ENCODE measurements at regions not wholly inside any gene's neighbourhood (a gene's known extent, or its start where the extent isn't known, plus 50 kb on each side); places are given as distances from the start of the nearest gene placed in this dataset.
"Not testable (repeated sequence)": the region's sequence is repeated elsewhere in the genome, so short reads cannot be mapped to it uniquely, and the experiment has no call there.

DNA sequence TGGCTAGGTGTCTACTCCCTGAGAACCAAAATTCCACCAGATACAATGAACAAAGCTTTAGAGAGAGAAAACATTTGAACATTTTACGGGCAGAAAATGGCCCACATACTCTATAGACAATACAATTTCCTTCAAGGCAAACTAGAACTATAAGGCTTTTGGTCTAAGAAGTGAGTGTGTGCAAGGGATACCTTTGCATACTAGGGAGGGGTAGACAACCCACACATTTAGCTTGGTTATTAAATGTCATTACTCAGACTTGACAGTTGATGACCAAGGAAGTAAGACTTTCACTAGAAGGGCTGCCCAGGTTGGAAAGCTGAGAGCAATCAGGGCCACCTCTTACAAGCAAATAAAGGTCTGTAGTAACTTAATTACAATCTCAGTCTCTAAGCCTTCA lies 64.0 kb upstream of the PLEKHM1 start:
- DNase-seq, result not testable (repeated sequence)

GRCh38 chr17:45558821-45559220 lies 68.3 kb upstream of the PLEKHM1 start:
- not testable (repeated sequence) for DNase-seq

DNA sequence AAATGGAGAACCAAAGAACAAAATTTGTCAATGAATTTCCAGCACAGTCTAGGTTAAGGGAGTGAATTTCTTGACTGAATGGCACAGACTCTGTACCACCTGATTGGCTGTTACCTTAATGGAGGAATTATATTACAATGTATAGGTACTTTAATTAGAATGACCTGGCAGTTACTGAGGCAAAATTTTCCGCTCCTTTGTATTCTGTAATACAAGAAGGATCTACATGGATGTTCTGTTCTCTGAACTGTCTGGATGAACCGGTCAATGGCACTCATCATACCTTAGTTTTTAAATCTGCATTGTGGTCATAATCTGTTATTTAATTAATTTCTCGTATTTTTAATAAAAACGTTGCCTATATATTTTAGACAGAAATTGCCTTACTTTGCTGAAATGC lies 72.3 kb upstream of the PLEKHM1 start:
- not testable (repeated sequence) for DNase-seq

GRCh38 chr17:45563283-45563682 lies 72.8 kb upstream of the PLEKHM1 start:
- DNase-seq, result not testable (repeated sequence)

DNA sequence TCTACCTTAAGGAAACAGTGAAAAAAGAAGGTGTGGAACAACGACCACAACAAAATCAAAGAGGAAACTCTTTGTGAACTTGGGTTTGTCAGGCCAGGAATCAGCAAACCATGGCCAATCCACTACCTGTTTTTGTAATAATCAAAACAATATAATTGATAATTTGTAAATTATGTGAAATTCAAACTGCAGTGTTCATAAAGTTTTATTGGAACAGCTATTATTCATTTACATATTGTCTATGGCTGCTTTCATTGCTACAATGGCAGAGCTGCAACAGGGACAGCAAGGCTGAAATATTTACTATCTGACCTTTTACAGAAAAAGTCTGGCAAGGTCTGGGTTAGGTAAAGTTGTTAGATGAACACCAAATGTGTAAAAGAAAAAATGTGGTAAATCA lies 77.8 kb upstream of the PLEKHM1 start:
- not testable (repeated sequence) for DNase-seq

DNA sequence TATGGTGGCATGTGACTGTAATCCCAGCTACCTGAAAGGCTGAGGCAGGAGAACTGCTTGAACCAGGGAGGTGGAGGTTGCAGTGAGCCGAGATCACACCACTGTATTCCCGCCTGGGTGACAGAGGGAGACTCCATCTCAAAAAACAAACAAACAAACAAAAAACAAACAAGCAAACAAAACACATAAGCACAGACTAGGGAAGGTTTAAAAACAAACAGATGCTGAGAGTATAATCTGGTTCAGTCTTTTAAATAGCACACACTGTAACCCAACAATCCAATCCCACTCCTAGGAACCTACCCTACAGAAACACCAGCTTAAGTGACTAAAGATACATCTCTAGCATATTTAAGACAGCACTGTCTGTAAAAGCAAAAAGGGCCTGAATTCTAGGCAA lies 82.8 kb upstream of the PLEKHM1 start:
- not testable (repeated sequence) for DNase-seq

GRCh38 chr17:45573924-45574770 lies 83.6 kb upstream of the PLEKHM1 start:
- DNase-seq, result no peak

DNA sequence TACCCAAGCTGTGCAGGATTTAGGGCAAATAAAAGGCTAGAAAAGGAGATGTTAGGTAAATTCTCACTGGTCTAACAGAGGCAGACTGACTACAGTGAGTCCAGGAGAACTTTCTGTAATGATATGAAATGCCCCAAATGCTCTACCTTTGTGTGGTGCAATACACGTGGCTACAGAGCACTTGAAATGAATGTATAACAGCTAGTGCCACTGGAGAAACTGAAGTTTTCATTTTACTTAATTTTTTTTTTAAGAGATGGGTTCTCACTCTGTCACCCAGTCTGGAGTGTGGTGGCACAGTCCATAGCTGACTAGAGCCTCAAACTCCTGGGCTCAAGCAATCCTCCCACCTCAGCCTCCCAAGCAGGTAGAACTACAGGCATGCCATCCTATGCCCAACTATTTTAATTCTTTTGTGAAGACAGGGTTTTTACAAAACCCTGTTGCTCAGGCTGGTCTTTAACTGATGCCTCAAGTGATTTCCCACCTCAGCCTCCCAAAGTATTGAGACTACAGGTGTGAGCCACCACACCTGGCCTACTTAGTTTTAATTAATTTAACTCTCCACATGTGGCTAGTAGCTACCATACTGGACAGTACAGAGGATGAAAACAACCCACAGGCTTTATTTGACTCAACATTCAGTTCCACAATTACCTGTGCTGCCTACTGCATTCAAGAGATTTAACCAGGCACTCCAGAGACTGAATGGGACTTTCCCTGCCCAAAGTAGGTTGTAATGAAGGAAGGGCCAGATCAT lies 84.8 kb upstream of the PLEKHM1 start:
- DNase-seq, result no peak

- DNase-seq, result not testable (repeated sequence)
Observed at GRCh38 chr17:45576527-45577307, 86.2 kb upstream of the PLEKHM1 start.

GRCh38 chr17:45577571-45578279 lies 87.2 kb upstream of the PLEKHM1 start:
- DNase-seq, result no peak

DNA sequence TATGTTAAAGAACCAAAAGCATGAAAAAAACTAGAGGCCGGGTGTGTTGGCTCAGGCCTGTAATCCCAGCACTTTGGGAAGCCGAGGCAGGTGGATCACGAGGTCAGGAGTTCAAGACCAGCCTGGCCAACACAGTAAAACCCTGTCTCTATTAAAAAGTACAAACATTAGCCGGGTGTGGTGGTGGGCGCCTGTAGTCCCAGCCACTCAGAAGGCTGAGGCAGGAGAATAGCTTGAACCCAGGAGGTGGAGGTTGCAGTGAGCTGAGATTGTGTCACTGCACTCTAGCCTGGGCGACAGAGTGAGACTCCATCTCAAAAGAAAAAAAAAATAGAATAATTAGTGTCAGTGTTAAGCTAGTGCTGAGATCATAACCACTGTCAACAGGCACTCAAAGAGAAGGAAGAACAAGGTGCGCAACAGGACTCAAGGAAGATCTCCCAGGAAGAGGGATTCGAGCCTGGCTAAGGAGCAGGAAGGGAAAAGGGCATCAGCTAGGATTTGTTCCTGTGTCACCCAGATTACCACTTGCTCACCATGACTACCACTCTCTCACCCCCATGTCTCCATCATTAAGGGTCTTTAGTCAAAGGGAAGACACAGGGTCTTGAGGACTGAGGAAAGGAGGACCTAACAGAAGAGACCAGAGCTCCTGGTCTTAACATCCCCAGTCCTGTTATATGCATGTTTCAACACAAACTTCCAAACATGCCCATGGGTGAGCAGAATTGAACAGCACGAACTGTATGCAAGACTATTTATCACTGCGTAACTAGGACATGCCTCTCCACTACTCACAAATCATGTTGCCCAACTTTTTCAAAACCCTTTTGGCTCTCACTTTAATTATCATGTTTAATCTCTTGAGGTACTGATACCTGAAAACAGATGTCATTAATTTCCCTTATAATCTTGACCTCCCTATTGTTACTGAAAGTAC lies 88.3 kb upstream of the PLEKHM1 start:
- DNase-seq, result no peak

DNA sequence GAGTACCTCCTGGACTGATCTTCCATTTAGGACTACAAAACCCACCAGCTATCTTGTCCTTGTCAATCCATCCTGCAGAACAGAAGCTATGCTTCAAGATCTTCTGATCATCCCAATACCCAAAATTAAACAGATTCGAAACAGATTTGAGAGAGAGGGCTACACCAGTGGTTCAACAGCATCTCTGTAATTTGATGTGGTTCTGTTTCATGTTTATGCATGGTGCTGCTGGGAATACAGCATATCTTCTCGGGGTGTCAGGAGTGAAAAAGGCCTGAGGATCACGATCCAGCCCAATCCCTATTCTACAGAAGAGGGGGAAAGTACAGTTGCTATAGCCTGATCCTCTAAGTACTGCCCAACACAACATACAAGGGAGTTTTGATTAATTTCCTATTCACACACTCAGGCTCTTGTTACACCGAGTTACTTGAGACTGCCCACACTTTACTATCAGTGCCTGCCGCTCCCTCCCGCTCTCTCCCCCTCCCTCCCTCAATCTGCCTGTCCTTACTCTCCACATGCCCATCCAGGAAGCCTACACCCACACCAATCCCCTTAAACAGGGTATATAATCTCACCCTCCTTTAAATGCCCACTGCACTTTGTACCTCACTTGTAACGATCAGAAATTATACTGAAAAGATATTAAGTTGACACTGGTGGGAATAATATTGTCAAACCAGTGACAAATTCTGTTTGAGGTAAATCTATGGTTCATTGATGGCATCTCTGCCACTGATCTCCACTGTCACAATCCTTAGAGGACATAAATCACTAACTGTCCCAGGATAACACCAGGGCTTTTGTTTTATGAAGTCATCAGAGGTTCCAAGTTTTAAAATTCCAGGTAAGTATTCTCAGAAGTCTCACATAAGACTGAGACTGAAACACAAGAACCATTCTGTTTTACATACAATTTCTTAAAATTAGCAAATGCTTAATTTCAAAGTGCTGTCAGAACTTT lies 89.3 kb upstream of the PLEKHM1 start:
- no peak for DNase-seq

- no peak for DNase-seq
Observed at GRCh38 chr17:45580924-45581323, 90.4 kb upstream of the PLEKHM1 start.

- DNase-seq, result no peak
Observed at GRCh38 chr17:45581860-45582259, 91.3 kb upstream of the PLEKHM1 start.

DNA sequence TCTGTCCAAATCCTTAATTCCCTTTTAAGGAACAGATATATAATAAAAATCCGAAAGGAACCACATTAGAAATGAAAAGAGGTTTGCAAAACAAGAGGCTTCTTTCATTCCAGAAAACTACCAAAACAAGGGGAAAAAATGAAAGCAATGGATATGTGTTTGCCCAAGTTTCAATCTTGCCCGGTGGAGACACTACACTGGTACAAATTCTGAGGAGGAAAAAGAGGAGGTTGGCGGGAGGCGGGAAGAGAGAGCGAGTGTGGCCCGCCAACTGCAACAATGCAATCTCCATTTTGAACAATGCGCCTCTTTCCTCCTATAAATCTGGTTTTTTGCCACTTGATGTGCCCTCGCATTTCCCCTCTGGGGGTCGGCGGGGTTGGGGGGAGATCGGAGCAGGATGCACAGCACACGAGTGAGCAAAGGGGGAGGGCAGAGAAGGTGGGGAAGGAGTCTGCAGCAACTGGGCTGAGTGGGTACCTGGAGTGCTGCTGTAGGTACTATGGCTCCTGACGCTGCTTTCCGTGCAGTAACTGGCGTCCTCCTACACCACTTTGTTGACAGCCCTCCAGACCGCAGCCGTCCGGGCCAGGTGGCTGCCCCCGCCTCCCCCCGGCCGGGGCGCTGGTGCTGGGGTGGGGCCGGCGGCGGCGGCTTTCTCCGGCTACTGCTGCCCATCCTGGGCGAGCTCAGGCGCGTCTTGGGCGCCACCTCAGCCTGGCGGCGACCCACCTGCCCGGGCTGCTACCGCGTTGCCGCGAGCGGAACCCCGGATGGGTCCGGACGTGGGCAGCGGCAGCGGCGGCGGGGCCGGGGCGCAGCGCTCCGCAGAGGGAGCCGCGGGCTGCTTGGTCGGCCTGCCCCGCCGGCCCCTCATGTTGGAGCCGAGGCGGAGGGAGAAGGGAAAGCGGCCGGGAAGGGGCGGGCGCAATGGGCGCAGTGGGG lies 93.8 kb upstream of the PLEKHM1 start:
- no peak for DNase-seq

GRCh38 chr17:45585037-45585733 lies 94.7 kb upstream of the PLEKHM1 start:
- not testable (repeated sequence) for DNase-seq

DNA sequence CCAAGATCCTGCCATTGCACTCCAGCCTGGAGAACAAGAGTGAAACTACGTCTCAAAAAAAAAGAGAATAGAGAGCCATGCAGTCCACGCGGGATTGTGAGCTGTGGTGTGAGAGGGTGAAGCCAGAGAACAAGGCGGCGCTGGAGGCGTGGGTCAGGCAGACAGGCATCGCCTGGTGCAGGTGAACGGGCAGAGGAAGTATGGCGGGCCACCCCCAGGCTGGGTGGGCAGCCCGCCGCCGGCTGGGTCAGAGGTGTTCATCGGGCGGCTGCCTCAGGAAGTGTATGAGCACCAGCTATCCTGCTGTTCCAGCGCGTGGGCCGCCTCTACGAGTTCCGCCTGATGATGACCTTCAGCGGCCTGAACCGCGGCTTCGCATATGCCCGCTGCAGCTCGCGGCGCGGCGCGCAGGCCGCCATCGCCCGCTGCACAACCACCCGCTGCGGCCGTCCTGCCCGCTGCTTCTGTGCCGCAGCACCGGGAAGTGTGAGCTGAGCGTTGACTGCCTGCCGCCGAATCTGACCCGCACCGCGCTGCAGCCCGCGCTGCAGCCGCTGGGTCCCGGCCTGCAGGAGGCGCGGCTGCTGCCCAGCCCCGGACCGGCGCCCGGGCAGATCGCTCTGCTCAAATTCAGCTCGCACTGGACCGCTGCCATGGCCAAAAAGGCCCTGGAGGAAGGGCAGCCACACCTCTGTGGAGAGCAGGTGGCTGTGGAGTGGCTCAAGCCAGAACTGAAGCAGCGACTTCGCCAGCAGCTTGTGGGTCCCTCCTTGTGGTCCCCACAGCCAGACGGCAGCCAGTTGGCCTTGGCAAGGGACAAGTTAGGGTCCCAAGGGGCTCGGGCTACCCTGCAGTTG lies 95.5 kb upstream of the PLEKHM1 start:
- DNase-seq, result not testable (repeated sequence)

GRCh38 chr17:45586651-45586934 lies 96.1 kb upstream of the PLEKHM1 start:
- DNase-seq, result not testable (repeated sequence)
